Esophagus muscularis mucosa (tissue), 4 donors: ENCODE measurements at regions not wholly inside any gene's neighbourhood (a gene's known extent, or its start where the extent isn't known, plus 50 kb on each side); places are given as distances from the start of the nearest gene placed in this dataset.

Experiments used
- DNase-seq: peaks from one replicate; pipeline ENCODE4 v3.0.0-alpha.2; 2017; ENCODE audit errors: extremely low spot score
- H3K27ac ChIP-seq, 4 donors: fragments of 200-600 bp; sonication (generic); replicated peaks in 1 of 4; 1 replicate in 3 of 4; 2 replicates in 1 of 4; pipeline ENCODE4 v1.5.1; 2016 to 2019; ENCODE audit warnings: mild to moderate bottlenecking in 1 of 4
- H3K27me3 ChIP-seq, 4 donors: fragments of 200-600 bp; sonication (generic); one replicate each; pipeline versions ENCODE4 v1.5.1 to v1.6.0; 2016 to 2019
- H3K36me3 ChIP-seq, 4 donors: fragments of 200-600 bp; sonication (generic); one replicate each; pipeline ENCODE4 v1.5.1; 2016 to 2019
- H3K4me1 ChIP-seq, 4 donors: fragments of 200-600 bp; sonication (generic); one replicate each; pipeline ENCODE4 v1.5.1; 2016 to 2019
- H3K4me3 ChIP-seq, 4 donors: fragments of 200-600 bp; sonication (generic); 1 replicate in 2 of 4; 2 replicates in 2 of 4; pipeline ENCODE4 v1.5.1; 2016 to 2019; ENCODE audit warnings: mild to moderate bottlenecking in 4 of 4, moderate library complexity in 1 of 4
- H3K9me3 ChIP-seq, 4 donors: fragments of 200-600 bp; sonication (generic); 1 replicate in 3 of 4; 2 replicates in 1 of 4; pipeline ENCODE4 v1.5.1; 2016 to 2019
- CTCF ChIP-seq, 3 experiments: fragments of 200-600 bp in 2 of 3; fragments of 450-650 bp in 1 of 3; sonication (generic) in 2 of 3; IDR thresholded peaks; one replicate each; pipeline ENCODE4 v1.5.1; 2017 to 2019; ENCODE audit warnings: antibody characterized with exemption in 3 of 3, mild to moderate bottlenecking in 2 of 3, moderate library complexity in 1 of 3
- EP300 ChIP-seq: sonication (generic); formaldehyde crosslinking; IDR thresholded peaks from one replicate; pipeline ENCODE4 v1.6.1; 2017; ENCODE audit warnings: antibody characterized with exemption
- POLR2A ChIP-seq: fragments of 450-650 bp; IDR thresholded peaks from one replicate; pipeline ENCODE4 v1.6.1; 2017; ENCODE audit warnings: antibody characterized with exemption, moderate library complexity, mild to moderate bottlenecking, low read depth
- POLR2AphosphoS5 ChIP-seq, 2 donors: sonication (generic); formaldehyde crosslinking; IDR thresholded peaks; one replicate each; pipeline ENCODE4 v1.6.1; 2017; ENCODE audit warnings: antibody characterized with exemption in 2 of 2
- WGBS: methylation state at CpG from one replicate; pipeline ENCODE4 v1.1.5; 2018; 5-methylcytosine and 5-hydroxymethylcytosine counted together
- intact Hi-C: fragments of 100-400 bp; cut with DNase I; formaldehyde crosslinking; loops from one replicate; pipeline ENCODE4 v1.15.1; 2023

DNA sequence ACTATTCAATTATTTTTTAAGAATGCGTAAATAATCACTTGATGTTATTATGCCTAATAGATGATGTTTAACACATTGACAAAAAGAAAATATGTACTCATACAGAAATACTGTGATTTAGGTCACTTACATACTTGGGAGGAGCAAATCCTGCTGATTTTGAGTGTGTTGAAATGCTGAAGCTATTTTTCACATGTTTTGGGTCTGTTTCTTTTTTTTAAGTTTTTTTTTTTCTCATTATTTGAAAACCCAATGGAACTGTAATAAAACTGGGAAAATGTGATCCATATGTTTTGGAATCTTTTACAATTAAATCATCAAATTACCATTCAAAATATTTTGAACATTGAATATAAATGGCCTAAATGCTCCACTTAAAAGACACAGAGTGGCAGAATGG is 366.2 kb upstream of the ADAMTS5 start:
- Histone ChIP-seq H3K27ac (no peak overlapping the region), H3K4me3 (no peak overlapping the region), H3K9me3 (no peaks in the 10 kb centered on the region), H3K27me3 (no peaks in the 10 kb centered on the region), H3K4me1 (no peaks in the 10 kb centered on the region), H3K36me3 (no peaks in the 10 kb centered on the region)
- intact Hi-C loops: no loop called here
- no peak for DNase-seq
- 96% methylated on average over 1 of the region's 1 CpG for WGBS
- TF ChIP-seq POLR2AphosphoS5 (IDR thresholded peaks at IDR 0.05) (no peak), EP300 (no peak), CTCF (IDR thresholded peaks at IDR 0.05) (no peak), POLR2A (no peak)

DNA sequence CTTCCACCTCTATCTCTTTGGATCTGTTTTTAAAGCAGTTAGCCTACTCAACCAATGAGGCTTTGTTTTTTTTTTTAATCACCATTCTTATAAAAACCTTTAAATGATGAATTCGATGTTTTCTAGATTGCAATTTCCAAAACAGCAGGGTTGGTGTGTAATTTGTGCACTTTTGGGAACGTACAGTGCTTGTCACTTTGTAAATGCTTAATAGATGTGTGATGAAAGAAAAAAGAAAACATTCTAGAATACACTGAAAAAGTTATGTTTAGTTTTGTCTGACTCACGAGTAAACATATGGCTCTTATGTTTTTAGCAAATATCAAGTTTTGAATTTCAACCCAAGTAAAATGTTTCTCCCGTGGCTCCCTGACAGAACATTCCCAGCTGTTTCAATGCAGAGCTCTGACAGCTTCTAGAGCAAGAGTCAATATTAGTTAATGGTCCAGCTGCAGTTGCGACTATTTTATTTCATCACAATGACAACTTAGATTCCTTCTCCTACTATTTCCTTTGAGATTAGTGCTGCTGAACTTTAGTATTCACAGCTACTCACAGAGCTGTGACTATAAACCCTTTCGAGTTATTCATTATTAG is 362.5 kb upstream of the ADAMTS5 start:
- Histone ChIP-seq H3K27me3 (no peaks in the 10 kb centered on the region), H3K4me1 (no peaks in the 10 kb centered on the region), H3K36me3 (no peaks in the 10 kb centered on the region), H3K27ac (peak overlapping the region in 2 of 4 donors; percentile 12 to 14), H3K9me3 (no peaks in the 10 kb centered on the region), H3K4me3 (no peak overlapping the region)
- intact Hi-C loops: no loop called here
- 49% methylated on average over 6 of the region's 6 CpGs for WGBS
- TF ChIP-seq EP300: no peak
- peak in 1 of 2 donors; percentile 13 for TF ChIP-seq POLR2AphosphoS5 (IDR thresholded peaks at IDR 0.05)
- no peak for DNase-seq

DNA sequence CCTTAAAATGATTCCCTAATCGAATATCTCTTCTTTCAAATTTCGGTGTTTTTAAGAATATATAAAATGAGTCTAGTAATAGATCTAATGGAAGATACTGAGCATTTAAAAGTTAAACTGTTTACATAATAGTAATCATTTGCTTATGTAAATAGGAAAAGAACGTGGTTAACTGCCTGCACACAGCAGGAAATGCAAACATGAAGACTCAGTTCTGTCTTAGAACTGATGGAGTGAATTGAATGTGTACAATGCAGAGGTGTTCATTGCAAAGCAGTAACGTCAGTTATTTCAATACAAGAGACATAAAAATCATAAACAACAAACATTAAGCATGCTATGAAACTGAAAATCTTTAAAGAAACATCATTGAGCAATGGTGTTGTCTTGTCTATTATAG is 359.4 kb upstream of the ADAMTS5 start:
- no peaks in the 10 kb centered on the region for H3K9me3 ChIP-seq
- H3K36me3 ChIP-seq: no peaks in the 10 kb centered on the region
- DNase-seq: no peak
- no peak overlapping the region for H3K4me3 ChIP-seq
- TF ChIP-seq EP300 (no peak), POLR2A (no peak), POLR2AphosphoS5 (IDR thresholded peaks at IDR 0.05) (no peak), CTCF (IDR thresholded peaks at IDR 0.05) (no peak)
- H3K27me3 ChIP-seq: no peaks in the 10 kb centered on the region
- H3K27ac ChIP-seq: no peak overlapping the region
- 53% methylated on average over 4 of the region's 4 CpGs for WGBS
- no peaks in the 10 kb centered on the region for H3K4me1 ChIP-seq
- intact Hi-C loops: no loop called here

- Histone ChIP-seq H3K27me3 (no peaks in the 10 kb centered on the region), H3K27ac (no peak overlapping the region), H3K36me3 (no peaks in the 10 kb centered on the region), H3K4me1 (no peaks in the 10 kb centered on the region), H3K9me3 (no peaks in the 10 kb centered on the region), H3K4me3 (no peak overlapping the region)
- intact Hi-C loops: no loop called here
- 78% methylated on average over 2 of the region's 2 CpGs for WGBS
- TF ChIP-seq POLR2AphosphoS5 (IDR thresholded peaks at IDR 0.05) (no peak), POLR2A (no peak), EP300 (no peak), CTCF (IDR thresholded peaks at IDR 0.05) (no peak)
- no peak for DNase-seq
These were observed 356.4 kb upstream of the ADAMTS5 start for GRCh38 chr21:27323331-27323730.

- no peaks in the 10 kb centered on the region for H3K27me3 ChIP-seq
- WGBS: 82% methylated on average over 2 of the region's 2 CpGs
These were observed 354.9 kb upstream of the ADAMTS5 start for GRCh38 chr21:27321791-27322190.

More at GRCh38 chr21:27321791-27322190, 354.9 kb upstream of the ADAMTS5 start:
- no peaks in the 10 kb centered on the region for H3K4me1 ChIP-seq
- intact Hi-C loops: no loop called here
- no peak overlapping the region for H3K27ac ChIP-seq
- DNase-seq: no peak
- no peak for TF ChIP-seq POLR2A
- no peak for TF ChIP-seq EP300
- no peak for TF ChIP-seq CTCF (IDR thresholded peaks at IDR 0.05)
- no peak for TF ChIP-seq POLR2AphosphoS5 (IDR thresholded peaks at IDR 0.05)
- H3K9me3 ChIP-seq: no peaks in the 10 kb centered on the region
- H3K4me3 ChIP-seq: no peak overlapping the region
- no peaks in the 10 kb centered on the region for H3K36me3 ChIP-seq
